NCI-H2081 (cell line): ENCODE measurements at regions not wholly inside any gene's neighbourhood (a gene's known extent, or its start where the extent isn't known, plus 50 kb on each side); places are given as distances from the start of the nearest gene placed in this dataset.

Experiments used
- DNase-seq, 2 experiments: peaks; one replicate each; lab custom pipeline; 2025; lab: John Stamatoyannopoulos, UW

GRCh38 chr19:33948651-33949335, 152.1 kb downstream of the KCTD15 start:
- no peak for DNase-seq

GRCh38 chr19:33950091-33950750, 153.6 kb downstream of the KCTD15 start:
- DNase-seq, result no peak

GRCh38 chr19:33953023-33953422, 156.4 kb downstream of the KCTD15 start:
- no peak for DNase-seq

GRCh38 chr19:33953592-33953991, 156.9 kb downstream of the KCTD15 start:
- no peak for DNase-seq

- no peak for DNase-seq
Measured at GRCh38 chr19:33954686-33955085, 158.0 kb downstream of the KCTD15 start.

- no peak for DNase-seq
Measured at GRCh38 chr19:33956941-33957340, 160.3 kb downstream of the KCTD15 start.

GRCh38 chr19:33957804-33958203, 161.1 kb downstream of the KCTD15 start:
- DNase-seq, result no peak

- DNase-seq, result no peak
Measured at GRCh38 chr19:33960566-33960965, 163.9 kb downstream of the KCTD15 start.

GRCh38 chr19:33962161-33962560, 165.5 kb downstream of the KCTD15 start:
- DNase-seq, result no peak

GRCh38 chr19:33963514-33963913, 166.8 kb downstream of the KCTD15 start:
- no peak for DNase-seq

GRCh38 chr19:33971073-33971472, 174.4 kb downstream of the KCTD15 start:
- no peak for DNase-seq

- no peak for DNase-seq
Measured at GRCh38 chr19:33977756-33978685, 181.4 kb downstream of the KCTD15 start.

- DNase-seq, result no peak
Measured at GRCh38 chr19:33982706-33983105, 186.0 kb downstream of the KCTD15 start.

- no peak for DNase-seq
Measured at GRCh38 chr19:33988601-33989000, 183.7 kb upstream of the LSM14A start.

GRCh38 chr19:33997690-33998089, 174.6 kb upstream of the LSM14A start:
- no peak for DNase-seq

GRCh38 chr19:33998302-33998701, 174.0 kb upstream of the LSM14A start:
- DNase-seq, result no peak

GRCh38 chr19:33998739-33999345, 173.5 kb upstream of the LSM14A start:
- DNase-seq, result no peak

GRCh38 chr19:34017024-34017423, 155.3 kb upstream of the LSM14A start:
- DNase-seq, result no peak

GRCh38 chr19:34017601-34018000, 154.7 kb upstream of the LSM14A start:
- no peak for DNase-seq

GRCh38 chr19:34018546-34018945, 153.8 kb upstream of the LSM14A start:
- DNase-seq, result no peak

- DNase-seq, result no peak
Measured at GRCh38 chr19:34023381-34023780, 148.9 kb upstream of the LSM14A start.

- DNase-seq, result no peak
Measured at GRCh38 chr19:34033880-34034279, 138.4 kb upstream of the LSM14A start.
